GM12878 (cell line): ENCODE measurements at regions not wholly inside any gene's neighbourhood (a gene's known extent, or its start where the extent isn't known, plus 50 kb on each side); places are given as distances from the start of the nearest gene placed in this dataset.

Experiments
- ATAC-seq: fragments of 200-7000 bp; cut with Tn5 transposase; 3 replicates; pipeline ENCODE4 v1.9.1; 2020; ENCODE audit warnings: mild to moderate bottlenecking, moderate library complexity
- BruUV-seq: library from RNA; stranded (reverse); fragments of 400-500 nt; replicated peaks from 2 replicates; lab custom pipeline; 2021; lab: Mats Ljungman, UMichigan
- CTCF ChIA-PET: fragments of 300-600 bp; sonication (Branson Sonifier 250); formaldehyde crosslinking; extraction: SDS; loops from one replicate; lab custom pipeline; 2021; ENCODE audit warnings: inconsistent platforms; lab: Yijun Ruan, JAX
- POLR2A ChIA-PET: fragments of 350-600 bp; formaldehyde crosslinking; extraction: SDS; loops from one replicate; lab custom pipeline; 2021; ENCODE audit warnings: inconsistent platforms; lab: Charles Lee
- RAD21 ChIA-PET: fragments of 300-600 bp; sonication (Branson Sonifier 250); formaldehyde crosslinking; loops from one replicate; lab custom pipeline; 2023; ENCODE audit warnings: antibody characterized with exemption; ENCODE audit not compliant: unreplicated experiment; lab: Charles Lee
- SMC1A ChIA-PET: fragments of 300-600 bp; sonication (Branson Sonifier 250); formaldehyde crosslinking; loops from one replicate; lab custom pipeline; 2023; ENCODE audit not compliant: unreplicated experiment, uncharacterized antibody; lab: Charles Lee
- DNase-seq: peaks from one replicate; pipeline ENCODE4 v3.0.0-alpha.2; 2011; ENCODE audit warnings: low read depth, low spot score
- FAIRE-seq: peaks from 3 replicates; lab custom pipeline; 2011; peaks lifted over from hg19 to GRCh38; lab: Jason Lieb, UNC
- H2AFZ ChIP-seq: 2 replicates; pipeline ENCODE4 v1.6.0; 2011; ENCODE audit warnings: low read depth, low read length, control low read depth; ENCODE audit not compliant: control insufficient read depth
- H3K27ac ChIP-seq: 2 replicates; pipeline ENCODE4 v1.5.1; 2011; ENCODE audit warnings: control low read depth; ENCODE audit not compliant: control insufficient read depth, insufficient read depth
- H3K27me3 ChIP-seq, 2 experiments: replicated peaks in 1 of 2; 2 replicates each; pipeline versions ENCODE4 v1.6.0 to v1.6.1; 2011; ENCODE audit warnings: low read length in 1 of 2; ENCODE audit not compliant: control insufficient read depth in 2 of 2, insufficient read depth in 2 of 2
- H3K36me3 ChIP-seq, 2 experiments: 2 replicates each; pipeline ENCODE4 v1.5.1; 2011; ENCODE audit warnings: low read length in 1 of 2; ENCODE audit not compliant: control insufficient read depth in 2 of 2, insufficient read depth in 2 of 2
- H3K4me1 ChIP-seq: 2 replicates; pipeline ENCODE4 v1.6.1; 2011; ENCODE audit warnings: mild to moderate bottlenecking, low read length, moderate library complexity, mixed read lengths; ENCODE audit not compliant: control insufficient read depth, insufficient read depth
- H3K4me2 ChIP-seq: 2 replicates; pipeline ENCODE4 v1.6.0; 2011; ENCODE audit warnings: control low read depth; ENCODE audit not compliant: control insufficient read depth, insufficient read depth
- H3K4me3 ChIP-seq: fragments of 200-600 bp; sonication (generic); 2 replicates; pipeline ENCODE4 v1.5.1; 2016
- H3K79me2 ChIP-seq: 2 replicates; pipeline ENCODE4 v1.6.0; 2011; ENCODE audit warnings: low read length; ENCODE audit not compliant: control insufficient read depth, insufficient read depth
- H3K9ac ChIP-seq: 2 replicates; pipeline ENCODE4 v1.8.0; 2011; ENCODE audit warnings: low read length, control low read depth, mixed read lengths; ENCODE audit not compliant: control insufficient read depth, insufficient read depth
- H3K9me3 ChIP-seq: replicated peaks from 3 replicates; pipeline ENCODE4 v1.5.1; 2011; ENCODE audit warnings: mild to moderate bottlenecking, low read length; ENCODE audit not compliant: control insufficient read depth, insufficient read depth
- H4K20me1 ChIP-seq: 2 replicates; pipeline ENCODE4 v1.6.0; 2011; ENCODE audit not compliant: control insufficient read depth, insufficient read depth
- ATF2 ChIP-seq: IDR thresholded peaks from 2 replicates; pipeline ENCODE4 v1.6.1; 2012; ENCODE audit warnings: low read length, inconsistent platforms
- BACH1 ChIP-seq: fragments of 450-650 bp; IDR thresholded peaks from 2 replicates; pipeline ENCODE4 v1.6.1; 2017; ENCODE audit warnings: mild to moderate bottlenecking, borderline replicate concordance
- CBX3 ChIP-seq: fragments of 200-600 bp; sonication (generic); IDR thresholded peaks from 2 replicates; pipeline ENCODE4 v1.6.1; 2016; ENCODE audit warnings: low read depth, borderline replicate concordance
- CTCF ChIP-seq, 3 experiments: IDR thresholded peaks in 2 of 3; conservative IDR thresholded peaks in 1 of 3; 2 replicates each; pipeline ENCODE4 v1.5.1; 2011; ENCODE audit warnings: low read depth in 3 of 3, low read length in 3 of 3, mild to moderate bottlenecking in 3 of 3, control low read depth in 2 of 3, moderate library complexity in 2 of 3, inconsistent platforms in 1 of 3, mixed read lengths in 1 of 3; ENCODE audit not compliant: control insufficient read depth in 2 of 3, insufficient read depth in 1 of 3; ENCODE audit errors: extremely low read depth in 1 of 3
- EGR1 ChIP-seq, 2 experiments: IDR thresholded peaks; 1 replicate in 1 of 2; 2 replicates in 1 of 2; pipeline ENCODE4 v1.6.1; 2011 to 2012; ENCODE audit warnings: low read depth in 2 of 2, low read length in 2 of 2, borderline replicate concordance in 1 of 2, mild to moderate bottlenecking in 1 of 2, moderate library complexity in 1 of 2
- GABPA ChIP-seq: IDR thresholded peaks from 2 replicates; pipeline ENCODE4 v1.6.1; 2014; ENCODE audit warnings: antibody characterized with exemption, low read depth, mild to moderate bottlenecking, inconsistent platforms
- IKZF1 ChIP-seq: fragments of 450-650 bp; conservative IDR thresholded peaks from 2 replicates; pipeline ENCODE4 v1.6.1; 2017; ENCODE audit warnings: antibody characterized with exemption, mild to moderate bottlenecking
- IKZF2 ChIP-seq, 2 experiments: fragments of 450-650 bp; IDR thresholded peaks; 2 replicates each; pipeline ENCODE4 v1.6.1; 2017; ENCODE audit warnings: mild to moderate bottlenecking in 2 of 2, moderate library complexity in 2 of 2
- KLF5 ChIP-seq: fragments of 450-650 bp; IDR thresholded peaks from 2 replicates; pipeline ENCODE4 v1.6.1; 2014; ENCODE audit warnings: mild to moderate bottlenecking; ENCODE audit not compliant: partially characterized antibody
- MXI1 ChIP-seq: fragments of 150-350 bp; IDR thresholded peaks from 2 replicates; pipeline ENCODE4 v1.6.1; 2011; ENCODE audit warnings: low read depth, mild to moderate bottlenecking, inconsistent platforms, low read length, improper control_type of control experiment
- RUNX3 ChIP-seq: IDR thresholded peaks from 2 replicates; pipeline ENCODE4 v1.6.1; 2012; ENCODE audit warnings: low read length, inconsistent platforms
- USF1 ChIP-seq: IDR thresholded peaks from 2 replicates; pipeline ENCODE4 v1.6.1; 2011; ENCODE audit warnings: borderline replicate concordance, low read depth, mild to moderate bottlenecking, moderate library complexity, mixed read lengths, low read length; ENCODE audit not compliant: insufficient read depth; ENCODE audit errors: extremely low read length
- WGBS: methylation state at CpG from one replicate; pipeline ENCODE4 v1.1.6; 2016; ENCODE audit warnings: low lambda C conversion rate; ENCODE audit not compliant: insufficient replicate concordance, insufficient coverage; ENCODE audit errors: missing lambda C conversion rate; 5-methylcytosine and 5-hydroxymethylcytosine counted together
- in situ Hi-C: fragments of 300-500 bp; cut with MboI; formaldehyde crosslinking; loops from 9 replicates; pipeline ENCODE4 v1.14.3; 2018; ENCODE audit warnings: mixed read lengths
- intact Hi-C: fragments of 100-400 bp; cut with micrococcal nuclease; formaldehyde crosslinking; loops from one replicate; pipeline ENCODE4 v1.14.2; 2022; ENCODE audit not compliant: unreplicated experiment
- TF ChIP-seq, protein P1 (sequence below): fragments of 450-650 bp; IDR thresholded peaks from 2 replicates; pipeline ENCODE4 v1.6.1; 2017; ENCODE audit warnings: mild to moderate bottlenecking
- TF ChIP-seq, protein P2 (sequence below): fragments of 450-650 bp; formaldehyde crosslinking; IDR thresholded peaks from 2 replicates; pipeline ENCODE4 v1.4.0; 2020; ENCODE audit warnings: mild to moderate bottlenecking, moderate library complexity

DNA sequence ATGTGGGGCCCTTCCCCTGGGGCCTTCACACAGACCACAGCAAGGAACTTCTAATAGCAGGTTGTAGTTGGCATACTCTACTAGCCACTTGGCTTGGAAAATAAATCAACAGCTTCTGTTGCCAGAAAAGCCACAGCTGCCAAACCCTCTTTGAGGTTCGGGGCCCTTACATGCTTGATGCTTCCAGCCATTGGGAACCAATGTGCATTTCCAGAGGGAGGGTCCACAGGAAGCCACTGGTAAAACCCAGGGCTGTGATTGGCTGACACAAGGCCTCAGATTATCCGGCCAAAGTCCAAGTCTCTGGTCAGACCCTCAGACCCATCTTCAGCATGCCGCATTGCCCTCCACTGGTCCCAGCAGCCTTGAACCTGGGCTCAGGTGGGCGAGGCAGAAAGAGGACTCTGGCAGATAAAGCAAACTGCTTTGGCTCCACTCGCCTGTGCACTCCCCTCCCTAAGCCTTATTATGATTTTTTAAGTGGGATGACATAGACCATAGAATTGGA lies 214.4 kb downstream of the BCL11B start:
- ChIA-PET CTCF (no interaction called here), RAD21 (no interaction called here), POLR2A (no interaction called here), SMC1A (no interaction called here)
- no peak overlapping the region for H3K4me2 ChIP-seq
- no peaks in the 10 kb centered on the region; the same call in 2 of the 3 replicates for H3K9me3 ChIP-seq
- intact Hi-C loops = no loop called here
- no peaks in the 10 kb centered on the region for H3K27me3 ChIP-seq
- no peaks in the 10 kb centered on the region for H3K36me3 ChIP-seq
- H3K9ac ChIP-seq = no peak overlapping the region
- no peak overlapping the region for H3K4me3 ChIP-seq
- DNase-seq = no peak
- H3K27ac ChIP-seq = no peak overlapping the region
- in situ Hi-C loops = no loop called here
- H4K20me1 ChIP-seq = no peaks in the 10 kb centered on the region
- H3K4me1 ChIP-seq = no peaks in the 10 kb centered on the region
- BruUV-seq = no TSS peak
- no peak for ATAC-seq
- no peak for FAIRE-seq
- no peak overlapping the region for H2AFZ ChIP-seq
- WGBS = 29% methylated on average over 5 of the region's 5 CpGs
- H3K79me2 ChIP-seq = no peaks in the 10 kb centered on the region
- TF ChIP-seq IKZF2 (IDR thresholded peaks at IDR 0.05) = no peak
- TF ChIP-seq ATF2 = no peak
- no peak for TF ChIP-seq RUNX3
- TF ChIP-seq KLF5 = no peak
- TF ChIP-seq CTCF (IDR thresholded peaks at IDR 0.05 in 2 of 3, conservative IDR thresholded peaks at IDR 0.05 in 1 of 3; ENCODE audit: control insufficient read depth in 2 of 3, extremely low read depth in 1 of 3, insufficient read depth in 1 of 3, low read depth in 3 of 3, low read length in 3 of 3) = no peak
- no peak for TF ChIP-seq IKZF1
- no peak for TF ChIP-seq GABPA
- TF ChIP-seq EGR1 (IDR thresholded peaks at IDR 0.05; ENCODE audit: borderline replicate concordance in 1 of 2, low read depth in 2 of 2, low read length in 2 of 2) = no peak
- TF ChIP-seq, protein P1, sequence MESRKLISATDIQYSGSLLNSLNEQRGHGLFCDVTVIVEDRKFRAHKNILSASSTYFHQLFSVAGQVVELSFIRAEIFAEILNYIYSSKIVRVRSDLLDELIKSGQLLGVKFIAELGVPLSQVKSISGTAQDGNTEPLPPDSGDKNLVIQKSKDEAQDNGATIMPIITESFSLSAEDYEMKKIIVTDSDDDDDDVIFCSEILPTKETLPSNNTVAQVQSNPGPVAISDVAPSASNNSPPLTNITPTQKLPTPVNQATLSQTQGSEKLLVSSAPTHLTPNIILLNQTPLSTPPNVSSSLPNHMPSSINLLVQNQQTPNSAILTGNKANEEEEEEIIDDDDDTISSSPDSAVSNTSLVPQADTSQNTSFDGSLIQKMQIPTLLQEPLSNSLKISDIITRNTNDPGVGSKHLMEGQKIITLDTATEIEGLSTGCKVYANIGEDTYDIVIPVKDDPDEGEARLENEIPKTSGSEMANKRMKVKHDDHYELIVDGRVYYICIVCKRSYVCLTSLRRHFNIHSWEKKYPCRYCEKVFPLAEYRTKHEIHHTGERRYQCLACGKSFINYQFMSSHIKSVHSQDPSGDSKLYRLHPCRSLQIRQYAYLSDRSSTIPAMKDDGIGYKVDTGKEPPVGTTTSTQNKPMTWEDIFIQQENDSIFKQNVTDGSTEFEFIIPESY = no peak
- TF ChIP-seq MXI1 = no peak
- no peak for TF ChIP-seq BACH1
- no peak for TF ChIP-seq USF1
- TF ChIP-seq CBX3 = no peak
- TF ChIP-seq, protein P2, sequence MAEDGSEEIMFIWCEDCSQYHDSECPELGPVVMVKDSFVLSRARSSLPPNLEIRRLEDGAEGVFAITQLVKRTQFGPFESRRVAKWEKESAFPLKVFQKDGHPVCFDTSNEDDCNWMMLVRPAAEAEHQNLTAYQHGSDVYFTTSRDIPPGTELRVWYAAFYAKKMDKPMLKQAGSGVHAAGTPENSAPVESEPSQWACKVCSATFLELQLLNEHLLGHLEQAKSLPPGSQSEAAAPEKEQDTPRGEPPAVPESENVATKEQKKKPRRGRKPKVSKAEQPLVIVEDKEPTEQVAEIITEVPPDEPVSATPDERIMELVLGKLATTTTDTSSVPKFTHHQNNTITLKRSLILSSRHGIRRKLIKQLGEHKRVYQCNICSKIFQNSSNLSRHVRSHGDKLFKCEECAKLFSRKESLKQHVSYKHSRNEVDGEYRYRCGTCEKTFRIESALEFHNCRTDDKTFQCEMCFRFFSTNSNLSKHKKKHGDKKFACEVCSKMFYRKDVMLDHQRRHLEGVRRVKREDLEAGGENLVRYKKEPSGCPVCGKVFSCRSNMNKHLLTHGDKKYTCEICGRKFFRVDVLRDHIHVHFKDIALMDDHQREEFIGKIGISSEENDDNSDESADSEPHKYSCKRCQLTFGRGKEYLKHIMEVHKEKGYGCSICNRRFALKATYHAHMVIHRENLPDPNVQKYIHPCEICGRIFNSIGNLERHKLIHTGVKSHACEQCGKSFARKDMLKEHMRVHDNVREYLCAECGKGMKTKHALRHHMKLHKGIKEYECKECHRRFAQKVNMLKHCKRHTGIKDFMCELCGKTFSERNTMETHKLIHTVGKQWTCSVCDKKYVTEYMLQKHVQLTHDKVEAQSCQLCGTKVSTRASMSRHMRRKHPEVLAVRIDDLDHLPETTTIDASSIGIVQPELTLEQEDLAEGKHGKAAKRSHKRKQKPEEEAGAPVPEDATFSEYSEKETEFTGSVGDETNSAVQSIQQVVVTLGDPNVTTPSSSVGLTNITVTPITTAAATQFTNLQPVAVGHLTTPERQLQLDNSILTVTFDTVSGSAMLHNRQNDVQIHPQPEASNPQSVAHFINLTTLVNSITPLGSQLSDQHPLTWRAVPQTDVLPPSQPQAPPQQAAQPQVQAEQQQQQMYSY (CRISPR knock-in tag) = no peak
